ENCODE measurements at regions not wholly inside any gene's neighbourhood (a gene's known extent, or its start where the extent isn't known, plus 50 kb on each side); places are given as distances from the start of the nearest gene placed in this dataset.

DNA sequence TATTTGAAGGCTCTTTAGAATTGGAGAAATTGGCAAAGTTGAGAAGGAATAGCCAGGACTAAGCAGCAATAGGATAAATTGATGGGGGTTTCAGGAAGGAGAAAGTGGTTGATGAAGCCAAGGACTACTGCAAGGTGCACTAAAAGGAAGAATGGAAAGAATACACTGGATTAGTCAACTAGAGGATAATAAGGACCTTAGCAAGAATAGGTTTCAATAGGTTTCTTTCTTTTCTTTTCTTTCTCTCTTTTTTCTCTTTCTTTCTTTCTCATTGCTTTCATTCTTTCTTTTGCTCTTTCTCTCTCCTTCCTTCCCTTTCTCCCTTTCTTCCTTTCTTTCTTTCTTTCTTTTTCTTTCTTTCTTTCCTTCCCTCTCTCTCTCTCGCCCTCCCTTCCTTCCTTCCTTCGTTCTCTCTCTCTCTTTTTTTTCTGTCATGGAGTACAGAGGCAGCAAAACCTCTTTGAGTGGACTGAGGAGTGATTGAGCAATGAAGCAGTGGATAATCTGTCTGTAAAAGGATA lies 234.4 kb upstream of the TMC3 start:
- Histone ChIP-seq H3K9me3 (no peaks in the 10 kb centered on the region), H3K27ac (ENCODE audit: low read depth in 2 of 2, low read length in 1 of 2) (no peak overlapping the region), H3K36me3 (replicated peaks in 1 of 2; ENCODE audit: control insufficient read depth in 1 of 2, insufficient read depth in 2 of 2, low read length in 1 of 2) (no peaks in the 10 kb centered on the region), H3K4me3 (ENCODE audit: low read depth in 2 of 2, low read length in 1 of 2) (no peak overlapping the region), H4K20me1 (ENCODE audit: insufficient read depth) (no peaks in the 10 kb centered on the region), H2AFZ (ENCODE audit: low read depth) (no peak overlapping the region), H3K9ac (no peak overlapping the region), H3K9me2 (no peaks in the 10 kb centered on the region), H3K27me3 (ENCODE audit: insufficient read depth) (no peaks in the 10 kb centered on the region), H3F3A (replicated peaks; ENCODE audit: insufficient read depth) (no peaks in the 10 kb centered on the region), H3K79me2 (ENCODE audit: insufficient read depth) (no peaks in the 10 kb centered on the region), H3K4me1 (ENCODE audit: control insufficient read depth in 1 of 2, insufficient read depth in 2 of 2, low read depth in 1 of 2, low read length in 1 of 2) (no peaks in the 10 kb centered on the region), H3K4me2 (no peak overlapping the region)
- TF ChIP-seq TEAD4 (IDR thresholded peaks at IDR 0.05; ENCODE audit: borderline replicate concordance, insufficient read depth) (no peak), CHD2 (IDR thresholded peaks at IDR 0.05; ENCODE audit: low read length, partially characterized antibody) (no peak), FOSL2 (IDR thresholded peaks at IDR 0.05; ENCODE audit: borderline replicate concordance, low read depth) (no peak), ELF1 (IDR thresholded peaks at IDR 0.05) (no peak), SMC3 (IDR thresholded peaks at IDR 0.05; ENCODE audit: low read depth, low read length) (no peak), GABPA (IDR thresholded peaks at IDR 0.05; ENCODE audit: low read depth) (no peak), SIN3A (IDR thresholded peaks at IDR 0.05; ENCODE audit: borderline replicate concordance, low read depth, low read length) (no peak), EZH2phosphoT487 (IDR thresholded peaks at IDR 0.05; ENCODE audit: borderline replicate concordance, low read depth) (no peak)
- POLR2A ChIA-PET: no interaction called here
- 22% methylated on average over 2 of the region's 2 CpGs for WGBS (ENCODE audit: low lambda C conversion rate)
- no peak for DNase-seq
- CTCF ChIA-PET: no interaction called here

DNA sequence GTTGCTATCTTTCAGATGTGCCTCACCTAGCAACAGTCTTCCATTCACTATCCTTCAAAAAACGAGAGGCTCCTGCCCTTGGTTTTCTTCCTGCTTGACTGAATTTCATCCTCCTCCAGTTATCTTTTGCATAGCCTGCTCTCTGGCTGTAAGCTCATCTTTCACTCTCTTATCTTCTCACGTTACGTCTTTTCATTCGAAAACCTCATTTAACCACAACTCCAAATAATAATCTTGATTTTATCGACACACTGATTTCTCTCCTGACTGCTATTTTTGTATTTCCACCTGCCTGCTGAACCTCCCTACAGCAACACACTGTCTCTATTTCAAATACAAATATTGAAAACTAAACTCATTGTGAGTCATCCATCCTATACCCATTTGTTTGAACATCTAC lies 230.7 kb upstream of the TMC3 start:
- Histone ChIP-seq H3K9me2 (no peaks in the 10 kb centered on the region), H3K9me3 (peaks cover 14% of the 10 kb centered on the region; the same call in 1 of the 2 replicates), H3K4me2 (no peak overlapping the region), H3F3A (replicated peaks; ENCODE audit: insufficient read depth) (no peaks in the 10 kb centered on the region), H4K20me1 (ENCODE audit: insufficient read depth) (no peaks in the 10 kb centered on the region), H3K27me3 (ENCODE audit: insufficient read depth) (no peaks in the 10 kb centered on the region), H3K36me3 (replicated peaks in 1 of 2; ENCODE audit: control insufficient read depth in 1 of 2, insufficient read depth in 2 of 2, low read length in 1 of 2) (no peaks in the 10 kb centered on the region), H3K9ac (no peak overlapping the region), H3K27ac (ENCODE audit: low read depth in 2 of 2, low read length in 1 of 2) (no peak overlapping the region), H3K4me3 (ENCODE audit: low read depth in 2 of 2, low read length in 1 of 2) (no peak overlapping the region), H2AFZ (ENCODE audit: low read depth) (no peak overlapping the region), H3K4me1 (ENCODE audit: control insufficient read depth in 1 of 2, insufficient read depth in 2 of 2, low read depth in 1 of 2, low read length in 1 of 2) (no peaks in the 10 kb centered on the region), H3K79me2 (ENCODE audit: insufficient read depth) (no peaks in the 10 kb centered on the region)
- POLR2A ChIA-PET: no interaction called here
- CTCF ChIA-PET: no interaction called here
- WGBS (ENCODE audit: low lambda C conversion rate): 47% methylated on average over 5 of the region's 5 CpGs
- TF ChIP-seq MEF2A (IDR thresholded peaks at IDR 0.05; ENCODE audit: borderline replicate concordance, low read depth) (no peak), GATA2 (CRISPR knock-in tag; IDR thresholded peaks at IDR 0.05) (no peak), TAF1 (IDR thresholded peaks at IDR 0.05; ENCODE audit: borderline replicate concordance, low read depth, low read length) (no peak), RCOR1 (IDR thresholded peaks at IDR 0.05; ENCODE audit: low read length) (no peak), FOXM1 (IDR thresholded peaks at IDR 0.05; ENCODE audit: low read depth) (no peak), CHD2 (IDR thresholded peaks at IDR 0.05; ENCODE audit: low read length, partially characterized antibody) (no peak), TEAD4 (IDR thresholded peaks at IDR 0.05; ENCODE audit: borderline replicate concordance, insufficient read depth) (no peak), POLR2AphosphoS5 (IDR thresholded peaks at IDR 0.05; ENCODE audit: low read depth, low read length) (no peak), RFX5 (IDR thresholded peaks at IDR 0.05; ENCODE audit: low read length) (no peak), EP300 (IDR thresholded peaks at IDR 0.05; ENCODE audit: borderline replicate concordance in 1 of 2, low read depth in 1 of 2, low read length in 1 of 2) (no peak), RAD21 (IDR thresholded peaks at IDR 0.05; ENCODE audit: low read length) (no peak)
- TF ChIP-seq, protein P1, sequence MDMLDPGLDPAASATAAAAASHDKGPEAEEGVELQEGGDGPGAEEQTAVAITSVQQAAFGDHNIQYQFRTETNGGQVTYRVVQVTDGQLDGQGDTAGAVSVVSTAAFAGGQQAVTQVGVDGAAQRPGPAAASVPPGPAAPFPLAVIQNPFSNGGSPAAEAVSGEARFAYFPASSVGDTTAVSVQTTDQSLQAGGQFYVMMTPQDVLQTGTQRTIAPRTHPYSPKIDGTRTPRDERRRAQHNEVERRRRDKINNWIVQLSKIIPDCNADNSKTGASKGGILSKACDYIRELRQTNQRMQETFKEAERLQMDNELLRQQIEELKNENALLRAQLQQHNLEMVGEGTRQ (IDR thresholded peaks at IDR 0.05; ENCODE audit: borderline replicate concordance, low read depth, low read length): no peak
- TF ChIP-seq, protein P2, sequence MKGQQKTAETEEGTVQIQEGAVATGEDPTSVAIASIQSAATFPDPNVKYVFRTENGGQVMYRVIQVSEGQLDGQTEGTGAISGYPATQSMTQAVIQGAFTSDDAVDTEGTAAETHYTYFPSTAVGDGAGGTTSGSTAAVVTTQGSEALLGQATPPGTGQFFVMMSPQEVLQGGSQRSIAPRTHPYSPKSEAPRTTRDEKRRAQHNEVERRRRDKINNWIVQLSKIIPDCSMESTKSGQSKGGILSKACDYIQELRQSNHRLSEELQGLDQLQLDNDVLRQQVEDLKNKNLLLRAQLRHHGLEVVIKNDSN (IDR thresholded peaks at IDR 0.05; ENCODE audit: borderline replicate concordance, low read depth): no peak
- TF ChIP-seq, protein P3, sequence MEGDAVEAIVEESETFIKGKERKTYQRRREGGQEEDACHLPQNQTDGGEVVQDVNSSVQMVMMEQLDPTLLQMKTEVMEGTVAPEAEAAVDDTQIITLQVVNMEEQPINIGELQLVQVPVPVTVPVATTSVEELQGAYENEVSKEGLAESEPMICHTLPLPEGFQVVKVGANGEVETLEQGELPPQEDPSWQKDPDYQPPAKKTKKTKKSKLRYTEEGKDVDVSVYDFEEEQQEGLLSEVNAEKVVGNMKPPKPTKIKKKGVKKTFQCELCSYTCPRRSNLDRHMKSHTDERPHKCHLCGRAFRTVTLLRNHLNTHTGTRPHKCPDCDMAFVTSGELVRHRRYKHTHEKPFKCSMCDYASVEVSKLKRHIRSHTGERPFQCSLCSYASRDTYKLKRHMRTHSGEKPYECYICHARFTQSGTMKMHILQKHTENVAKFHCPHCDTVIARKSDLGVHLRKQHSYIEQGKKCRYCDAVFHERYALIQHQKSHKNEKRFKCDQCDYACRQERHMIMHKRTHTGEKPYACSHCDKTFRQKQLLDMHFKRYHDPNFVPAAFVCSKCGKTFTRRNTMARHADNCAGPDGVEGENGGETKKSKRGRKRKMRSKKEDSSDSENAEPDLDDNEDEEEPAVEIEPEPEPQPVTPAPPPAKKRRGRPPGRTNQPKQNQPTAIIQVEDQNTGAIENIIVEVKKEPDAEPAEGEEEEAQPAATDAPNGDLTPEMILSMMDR (IDR thresholded peaks at IDR 0.05): no peak
- TF ChIP-seq, protein P4, sequence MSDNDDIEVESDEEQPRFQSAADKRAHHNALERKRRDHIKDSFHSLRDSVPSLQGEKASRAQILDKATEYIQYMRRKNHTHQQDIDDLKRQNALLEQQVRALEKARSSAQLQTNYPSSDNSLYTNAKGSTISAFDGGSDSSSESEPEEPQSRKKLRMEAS (IDR thresholded peaks at IDR 0.05; ENCODE audit: low read depth): no peak
- TF ChIP-seq, protein P5, sequence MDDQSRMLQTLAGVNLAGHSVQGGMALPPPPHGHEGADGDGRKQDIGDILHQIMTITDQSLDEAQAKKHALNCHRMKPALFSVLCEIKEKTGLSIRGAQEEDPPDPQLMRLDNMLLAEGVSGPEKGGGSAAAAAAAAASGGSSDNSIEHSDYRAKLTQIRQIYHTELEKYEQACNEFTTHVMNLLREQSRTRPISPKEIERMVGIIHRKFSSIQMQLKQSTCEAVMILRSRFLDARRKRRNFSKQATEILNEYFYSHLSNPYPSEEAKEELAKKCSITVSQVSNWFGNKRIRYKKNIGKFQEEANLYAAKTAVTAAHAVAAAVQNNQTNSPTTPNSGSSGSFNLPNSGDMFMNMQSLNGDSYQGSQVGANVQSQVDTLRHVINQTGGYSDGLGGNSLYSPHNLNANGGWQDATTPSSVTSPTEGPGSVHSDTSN (IDR thresholded peaks at IDR 0.05): no peak
- DNase-seq: no peak
